Mucosa of rectum (tissue), 2 donors: ENCODE measurements at regions not wholly inside any gene's neighbourhood (a gene's known extent, or its start where the extent isn't known, plus 50 kb on each side); places are given as distances from the start of the nearest gene placed in this dataset.

ENCODE experiments used
- H3K27ac ChIP-seq, 2 donors: one replicate each; pipeline ENCODE4 v1.7.0; 2013; ENCODE audit warnings: inconsistent platforms in 2 of 2, low read depth in 2 of 2, low read length in 2 of 2
- H3K27me3 ChIP-seq, 2 donors: one replicate each; pipeline ENCODE4 v1.7.0; 2013; ENCODE audit warnings: low read length in 2 of 2; ENCODE audit not compliant: control insufficient read depth in 2 of 2, insufficient read depth in 2 of 2
- H3K36me3 ChIP-seq, 2 donors: one replicate each; pipeline ENCODE4 v1.7.0; 2013; ENCODE audit warnings: low read length in 2 of 2; ENCODE audit not compliant: control insufficient read depth in 2 of 2, insufficient read depth in 2 of 2
- H3K4me1 ChIP-seq, 2 donors: one replicate each; pipeline ENCODE4 v1.7.0; 2013; ENCODE audit warnings: low read length in 2 of 2, mild to moderate bottlenecking in 1 of 2; ENCODE audit not compliant: control insufficient read depth in 2 of 2, insufficient read depth in 2 of 2
- H3K4me3 ChIP-seq, 2 donors: one replicate each; pipeline ENCODE4 v1.7.0; 2013; ENCODE audit warnings: low read length in 2 of 2
- H3K9ac ChIP-seq, 2 donors: one replicate each; pipeline ENCODE4 v1.7.0; 2013; ENCODE audit warnings: low read length in 2 of 2, low read depth in 1 of 2, mild to moderate bottlenecking in 1 of 2
- H3K9me3 ChIP-seq, 2 donors: one replicate each; pipeline ENCODE4 v1.7.0; 2013; ENCODE audit warnings: low read length in 2 of 2; ENCODE audit not compliant: control insufficient read depth in 2 of 2
- donor health status: healthy.
- donor health status: Normal muscosa, but diverticular disease.

DNA sequence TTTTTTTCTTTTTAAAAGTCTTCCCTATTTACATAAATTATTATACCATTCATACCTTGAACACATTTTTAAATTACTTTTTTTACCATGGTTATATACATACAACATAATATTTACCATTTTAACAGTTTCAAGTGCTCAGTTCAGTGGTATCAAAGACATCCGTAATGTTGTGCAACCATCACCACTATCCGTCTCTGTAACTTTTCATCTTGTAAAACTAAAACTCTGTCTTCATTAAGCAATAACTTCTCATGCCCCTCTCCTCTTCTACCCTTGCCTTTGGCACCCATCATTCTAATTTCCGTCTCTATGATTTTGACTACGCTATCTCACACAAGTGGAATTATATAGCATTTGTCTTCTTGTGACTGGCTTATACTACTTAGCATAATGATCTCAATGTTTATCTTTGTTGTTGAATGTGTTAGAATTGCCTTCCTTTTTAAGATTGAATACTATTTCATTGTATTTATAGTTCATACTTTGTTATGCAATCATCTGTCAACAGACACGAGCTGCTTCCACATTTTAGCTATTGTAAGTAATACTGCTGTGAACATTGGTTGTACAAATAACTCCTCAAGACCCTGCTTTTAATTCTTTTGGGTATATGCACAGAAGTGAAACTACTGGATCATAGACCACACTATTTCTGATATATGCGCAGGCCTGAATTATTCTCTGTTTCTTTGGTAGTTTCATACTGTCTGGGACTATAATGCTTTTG is 689.5 kb upstream of the NCAM2 start:
- no peaks in the 10 kb centered on the region for H3K9me3 ChIP-seq
- H3K4me3 ChIP-seq, result no peak overlapping the region
- no peak overlapping the region for H3K9ac ChIP-seq
- no peaks in the 10 kb centered on the region for H3K36me3 ChIP-seq
- H3K27ac ChIP-seq, result no peak overlapping the region
- H3K27me3 ChIP-seq, result no peaks in the 10 kb centered on the region
- H3K4me1 ChIP-seq, result no peaks in the 10 kb centered on the region

- Histone ChIP-seq H3K27ac (no peak overlapping the region), H3K4me1 (no peaks in the 10 kb centered on the region), H3K9ac (no peak overlapping the region), H3K4me3 (no peak overlapping the region), H3K27me3 (no peaks in the 10 kb centered on the region), H3K36me3 (no peaks in the 10 kb centered on the region), H3K9me3 (no peaks in the 10 kb centered on the region)
Observed at GRCh38 chr21:20311234-20311787, 686.9 kb upstream of the NCAM2 start.

DNA sequence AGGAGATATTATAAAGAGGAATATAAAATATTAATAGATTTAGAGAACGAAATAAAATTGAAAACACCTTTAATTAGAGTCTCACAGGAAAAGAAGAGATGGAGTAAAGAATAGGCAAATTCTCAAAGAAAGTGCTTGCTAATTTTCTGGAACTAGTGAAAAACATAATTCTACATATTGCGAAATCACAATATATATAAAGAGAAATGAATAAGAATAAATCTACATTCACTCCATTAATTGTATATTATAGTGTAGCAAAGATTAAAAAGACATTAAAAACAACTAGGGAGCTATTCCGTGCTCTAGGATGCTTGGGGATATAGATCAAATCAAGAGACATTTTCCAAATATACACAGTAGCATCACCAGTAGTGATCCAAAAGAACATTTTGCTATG is 685.2 kb upstream of the NCAM2 start:
- H3K4me3 ChIP-seq, result no peak overlapping the region
- H3K27me3 ChIP-seq, result no peaks in the 10 kb centered on the region
- no peaks in the 10 kb centered on the region for H3K4me1 ChIP-seq
- no peaks in the 10 kb centered on the region for H3K9me3 ChIP-seq
- no peak overlapping the region for H3K9ac ChIP-seq
- no peaks in the 10 kb centered on the region for H3K36me3 ChIP-seq
- no peak overlapping the region for H3K27ac ChIP-seq

- Histone ChIP-seq H3K27me3 (no peaks in the 10 kb centered on the region), H3K9me3 (no peaks in the 10 kb centered on the region), H3K4me3 (no peak overlapping the region), H3K36me3 (no peaks in the 10 kb centered on the region), H3K9ac (no peak overlapping the region), H3K4me1 (no peaks in the 10 kb centered on the region), H3K27ac (no peak overlapping the region)
Observed at GRCh38 chr21:20315042-20315441, 683.2 kb upstream of the NCAM2 start.

DNA sequence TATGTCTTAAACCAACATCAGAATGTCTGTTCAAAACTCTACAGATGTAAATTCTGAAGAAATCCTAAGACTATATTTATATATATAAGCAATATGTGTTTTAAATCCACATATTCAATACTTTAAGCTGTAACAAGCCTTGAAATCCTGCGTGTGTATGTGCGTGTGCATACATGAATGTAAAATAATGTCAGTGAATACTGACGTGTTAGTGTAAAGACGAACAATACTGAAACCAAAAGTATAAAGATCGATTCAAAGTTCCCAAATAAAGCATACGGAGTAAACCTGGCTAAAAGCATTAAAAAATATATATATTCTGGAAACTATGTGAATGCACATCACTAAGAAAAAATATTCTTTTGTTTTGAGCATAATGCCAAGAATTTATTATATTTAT is 668.6 kb upstream of the NCAM2 start:
- H3K36me3 ChIP-seq, result no peaks in the 10 kb centered on the region
- H3K4me1 ChIP-seq, result no peaks in the 10 kb centered on the region
- H3K27ac ChIP-seq, result no peak overlapping the region
- no peak overlapping the region for H3K4me3 ChIP-seq
- H3K27me3 ChIP-seq, result no peaks in the 10 kb centered on the region
- H3K9me3 ChIP-seq, result peaks cover 0 to 3% of the 10 kb centered on the region in 2 donors
- no peak overlapping the region for H3K9ac ChIP-seq

DNA sequence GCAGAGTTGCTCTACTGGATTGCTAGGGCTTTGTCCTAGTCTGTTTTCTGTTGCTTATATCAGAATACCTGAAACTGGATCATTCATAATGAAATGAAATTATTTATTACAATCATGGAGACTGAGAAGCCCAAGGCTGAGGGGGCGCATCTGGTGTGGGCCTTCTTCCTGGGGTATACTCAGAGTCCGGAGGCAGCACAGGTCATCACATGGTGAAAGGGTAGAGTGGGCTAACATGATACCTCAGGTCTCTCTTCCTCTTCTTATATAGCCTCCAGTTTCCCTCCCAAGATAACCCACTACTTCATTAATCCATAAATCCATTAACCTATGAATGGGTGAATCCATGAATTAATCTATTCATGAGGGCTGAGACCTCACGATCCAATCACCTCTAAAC is 667.6 kb upstream of the NCAM2 start:
- Histone ChIP-seq H3K9me3 (peaks cover 0 to 3% of the 10 kb centered on the region in 2 donors), H3K27ac (no peak overlapping the region), H3K4me1 (no peaks in the 10 kb centered on the region), H3K36me3 (no peaks in the 10 kb centered on the region), H3K4me3 (no peak overlapping the region), H3K9ac (no peak overlapping the region), H3K27me3 (no peaks in the 10 kb centered on the region)

- Histone ChIP-seq H3K9ac (no peak overlapping the region), H3K4me3 (no peak overlapping the region), H3K4me1 (no peaks in the 10 kb centered on the region), H3K9me3 (no peaks in the 10 kb centered on the region), H3K36me3 (no peaks in the 10 kb centered on the region), H3K27me3 (no peaks in the 10 kb centered on the region), H3K27ac (no peak overlapping the region)
Observed at GRCh38 chr21:20334585-20334984, 663.6 kb upstream of the NCAM2 start.

GRCh38 chr21:20341431-20341830 is 656.8 kb upstream of the NCAM2 start:
- no peak overlapping the region for H3K9ac ChIP-seq
- H3K27ac ChIP-seq, result no peak overlapping the region
- H3K9me3 ChIP-seq, result no peaks in the 10 kb centered on the region
- H3K27me3 ChIP-seq, result no peaks in the 10 kb centered on the region
- no peaks in the 10 kb centered on the region for H3K36me3 ChIP-seq
- no peaks in the 10 kb centered on the region for H3K4me1 ChIP-seq
- no peak overlapping the region for H3K4me3 ChIP-seq

DNA sequence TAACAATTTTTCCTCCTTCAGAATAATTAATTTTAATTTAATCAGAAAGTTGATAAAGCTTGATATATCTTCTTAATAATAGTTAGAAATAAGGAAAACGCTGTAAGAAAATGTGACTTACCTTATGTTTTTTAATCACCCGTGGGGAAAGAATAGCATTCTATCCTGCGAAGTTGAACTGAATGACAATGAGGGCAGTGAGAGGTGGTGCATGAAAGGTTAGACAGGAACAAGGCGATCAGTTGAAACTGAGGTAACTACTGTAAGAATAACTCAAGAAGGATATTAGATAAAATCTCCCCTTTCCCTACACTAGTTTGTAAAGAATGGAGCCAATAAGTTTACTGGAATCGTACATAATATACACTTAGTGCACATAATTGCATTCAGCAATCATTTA is 655.0 kb upstream of the NCAM2 start:
- H3K4me1 ChIP-seq, result no peaks in the 10 kb centered on the region
- H3K9ac ChIP-seq, result no peak overlapping the region
- peaks cover 0 to 2% of the 10 kb centered on the region in 2 donors for H3K9me3 ChIP-seq
- H3K27me3 ChIP-seq, result no peaks in the 10 kb centered on the region
- H3K27ac ChIP-seq, result no peak overlapping the region
- no peak overlapping the region for H3K4me3 ChIP-seq
- H3K36me3 ChIP-seq, result no peaks in the 10 kb centered on the region

- no peaks in the 10 kb centered on the region for H3K36me3 ChIP-seq
- H3K4me1 ChIP-seq, result no peaks in the 10 kb centered on the region
- no peak overlapping the region for H3K27ac ChIP-seq
- H3K9ac ChIP-seq, result no peak overlapping the region
- H3K4me3 ChIP-seq, result no peak overlapping the region
- peaks cover 2% of the 10 kb centered on the region in 2 donors for H3K9me3 ChIP-seq
- no peaks in the 10 kb centered on the region for H3K27me3 ChIP-seq
Observed at GRCh38 chr21:20351138-20351537, 647.1 kb upstream of the NCAM2 start.
